ENCODE measurements at regions not wholly inside any gene's neighbourhood (a gene's known extent, or its start where the extent isn't known, plus 50 kb on each side); places are given as distances from the start of the nearest gene placed in this dataset.
A peak's percentile ranks its signal among the peaks of the same experiment; 100 is the strongest.

- no peaks in the 10 kb centered on the region for H4K20me1 ChIP-seq (ENCODE audit: insufficient read depth, low read length)
- H3K36me3 ChIP-seq (replicated peaks; ENCODE audit: low read depth, low read length), result no peaks in the 10 kb centered on the region
- peaks cover 10% of the 10 kb centered on the region; the same call in 1 of the 2 replicates for H3K27me3 ChIP-seq (ENCODE audit: low read depth, low read length)
- no peak overlapping the region for H3K4me3 ChIP-seq (ENCODE audit: low read length)
- TF ChIP-seq CTCF (IDR thresholded peaks at IDR 0.05; ENCODE audit: low read depth, low read length) (no peak), EZH2phosphoT487 (IDR thresholded peaks at IDR 0.05; ENCODE audit: low read depth) (no peak)
- 0 out of 2 replicates have a peak overlapping the region, but pooled peaks have one; percentile 37 for H2AFZ ChIP-seq (ENCODE audit: low read depth, low read length)
- H3K4me1 ChIP-seq (ENCODE audit: low read length), result peaks cover 31% of the 10 kb centered on the region
- no peaks in the 10 kb centered on the region for H3K79me2 ChIP-seq (ENCODE audit: low read length)
- H3K9ac ChIP-seq (ENCODE audit: low read length), result no peak overlapping the region
- peak overlapping the region; percentile 26 for H3K4me2 ChIP-seq (ENCODE audit: low read length)
- no peak overlapping the region for H3K27ac ChIP-seq (ENCODE audit: low read length)
- H3K9me3 ChIP-seq (ENCODE audit: insufficient read depth, low read length), result no peaks in the 10 kb centered on the region
Measured at GRCh38 chr11:44399968-44400367, 90.0 kb upstream of the ALX4 start.

GRCh38 chr11:44400431-44400830, 90.5 kb upstream of the ALX4 start:
- Histone ChIP-seq H3K4me2 (ENCODE audit: low read length) (peak overlapping the region; percentile 26), H3K27me3 (ENCODE audit: low read depth, low read length) (peaks cover 14% of the 10 kb centered on the region; the same call in 1 of the 2 replicates), H3K36me3 (replicated peaks; ENCODE audit: low read depth, low read length) (no peaks in the 10 kb centered on the region), H3K9ac (ENCODE audit: low read length) (no peak overlapping the region), H3K27ac (ENCODE audit: low read length) (no peak overlapping the region), H3K4me1 (ENCODE audit: low read length) (peaks cover 31% of the 10 kb centered on the region), H2AFZ (ENCODE audit: low read depth, low read length) (0 out of 2 replicates have a peak overlapping the region, but pooled peaks have one; percentile 37), H3K4me3 (ENCODE audit: low read length) (no peak overlapping the region), H4K20me1 (ENCODE audit: insufficient read depth, low read length) (no peaks in the 10 kb centered on the region), H3K9me3 (ENCODE audit: insufficient read depth, low read length) (no peaks in the 10 kb centered on the region), H3K79me2 (ENCODE audit: low read length) (no peaks in the 10 kb centered on the region)
- TF ChIP-seq CTCF (IDR thresholded peaks at IDR 0.05; ENCODE audit: low read depth, low read length), result no peak
- TF ChIP-seq EZH2phosphoT487 (IDR thresholded peaks at IDR 0.05; ENCODE audit: low read depth), result no peak

GRCh38 chr11:44402466-44403075, 92.6 kb upstream of the ALX4 start:
- Histone ChIP-seq H3K9me3 (ENCODE audit: insufficient read depth, low read length) (no peaks in the 10 kb centered on the region), H3K9ac (ENCODE audit: low read length) (no peak overlapping the region), H2AFZ (ENCODE audit: low read depth, low read length) (no peak overlapping the region), H4K20me1 (ENCODE audit: insufficient read depth, low read length) (no peaks in the 10 kb centered on the region), H3K27ac (ENCODE audit: low read length) (no peak overlapping the region), H3K79me2 (ENCODE audit: low read length) (no peaks in the 10 kb centered on the region), H3K27me3 (ENCODE audit: low read depth, low read length) (peaks cover 14% of the 10 kb centered on the region; the same call in 1 of the 2 replicates), H3K4me2 (ENCODE audit: low read length) (no peak overlapping the region), H3K4me1 (ENCODE audit: low read length) (peaks cover 44% of the 10 kb centered on the region), H3K4me3 (ENCODE audit: low read length) (no peak overlapping the region), H3K36me3 (replicated peaks; ENCODE audit: low read depth, low read length) (no peaks in the 10 kb centered on the region)
- no peak for TF ChIP-seq CTCF (IDR thresholded peaks at IDR 0.05; ENCODE audit: low read depth, low read length)
- TF ChIP-seq EZH2phosphoT487 (IDR thresholded peaks at IDR 0.05; ENCODE audit: low read depth), result no peak

GRCh38 chr11:44403176-44403575, 93.2 kb upstream of the ALX4 start:
- no peak for TF ChIP-seq EZH2phosphoT487 (IDR thresholded peaks at IDR 0.05; ENCODE audit: low read depth)
- Histone ChIP-seq H3K36me3 (replicated peaks; ENCODE audit: low read depth, low read length) (no peaks in the 10 kb centered on the region), H3K4me3 (ENCODE audit: low read length) (no peak overlapping the region), H3K9me3 (ENCODE audit: insufficient read depth, low read length) (no peaks in the 10 kb centered on the region), H3K79me2 (ENCODE audit: low read length) (no peaks in the 10 kb centered on the region), H3K9ac (ENCODE audit: low read length) (no peak overlapping the region), H2AFZ (ENCODE audit: low read depth, low read length) (no peak overlapping the region), H4K20me1 (ENCODE audit: insufficient read depth, low read length) (no peaks in the 10 kb centered on the region), H3K4me2 (ENCODE audit: low read length) (0 out of 2 replicates have a peak overlapping the region, but pooled peaks have one; percentile 21), H3K4me1 (ENCODE audit: low read length) (peaks cover 50% of the 10 kb centered on the region), H3K27ac (ENCODE audit: low read length) (no peak overlapping the region), H3K27me3 (ENCODE audit: low read depth, low read length) (peaks cover 14% of the 10 kb centered on the region; the same call in 1 of the 2 replicates)

Measured in OCI-LY3 (cell line).